SK-N-SH (cell line): ENCODE measurements at regions not wholly inside any gene's neighbourhood (a gene's known extent, or its start where the extent isn't known, plus 50 kb on each side); places are given as distances from the start of the nearest gene placed in this dataset.

ENCODE experiments used
- CTCF ChIA-PET: fragments of 300-600, 350-600 bp; formaldehyde crosslinking; extraction: SDS; loops from one replicate; lab custom pipeline; 2021; lab: Yijun Ruan, JAX
- POLR2A ChIA-PET: fragments of 350-600 bp; sonication (Branson Sonifier 250); formaldehyde crosslinking; extraction: SDS; loops from one replicate; lab custom pipeline; 2020; ENCODE audit warnings: antibody characterized with exemption, inconsistent platforms; lab: Yijun Ruan, JAX
- DNase-seq: peaks from one replicate; pipeline ENCODE4 v3.0.0; 2012
- H2AFZ ChIP-seq: fragments of 200-600 bp; sonication (generic); 2 replicates; pipeline ENCODE4 v1.8.1; 2016; ENCODE audit warnings: antibody characterized with exemption, mild to moderate bottlenecking, low read depth
- H3F3A ChIP-seq: fragments of 200-600 bp; sonication (generic); replicated peaks from 2 replicates; pipeline ENCODE3; 2016; ENCODE audit warnings: antibody characterized with exemption, mild to moderate bottlenecking; ENCODE audit not compliant: insufficient read depth
- H3K27ac ChIP-seq, 2 experiments: fragments of 200-500 bp in 1 of 2; fragments of 200-600 bp in 1 of 2; sonication (Bioruptor generic) in 1 of 2; sonication (generic), shearing (Covaris generic) in 1 of 2; 2 replicates each; pipeline versions ENCODE4 v1.5.1 to v1.6.1; 2014 to 2016; ENCODE audit warnings: low read depth in 2 of 2, inconsistent platforms in 1 of 2, low read length in 1 of 2, mild to moderate bottlenecking in 1 of 2, mixed read lengths in 1 of 2
- H3K27me3 ChIP-seq: fragments of 200-600 bp; sonication (generic), shearing (Covaris generic); 2 replicates; pipeline ENCODE4 v1.6.1; 2016; ENCODE audit warnings: mixed run types; ENCODE audit not compliant: insufficient read depth
- H3K36me3 ChIP-seq, 2 experiments: fragments of 200-500 bp in 1 of 2; fragments of 200-600 bp in 1 of 2; sonication (Bioruptor generic) in 1 of 2; sonication (generic) in 1 of 2; replicated peaks in 1 of 2; 2 replicates each; pipeline versions ENCODE3 to v1.5.1; 2014 to 2016; ENCODE audit warnings: low read length in 1 of 2, mild to moderate bottlenecking in 1 of 2; ENCODE audit not compliant: insufficient read depth in 2 of 2, control insufficient read depth in 1 of 2
- H3K4me1 ChIP-seq, 2 experiments: fragments of 200-500 bp in 1 of 2; fragments of 200-600 bp in 1 of 2; sonication (Bioruptor generic) in 1 of 2; sonication (generic), shearing (Covaris generic) in 1 of 2; 2 replicates each; pipeline versions ENCODE4 v1.5.1 to v1.6.1; 2014 to 2016; ENCODE audit warnings: low read depth in 1 of 2, low read length in 1 of 2, mixed run types in 1 of 2; ENCODE audit not compliant: insufficient read depth in 2 of 2, control insufficient read depth in 1 of 2
- H3K4me2 ChIP-seq: fragments of 200-600 bp; sonication (generic), shearing (Covaris generic); 2 replicates; pipeline ENCODE4 v1.6.1; 2017; ENCODE audit warnings: mixed run types
- H3K4me3 ChIP-seq, 2 experiments: fragments of 200-500 bp in 1 of 2; fragments of 200-600 bp in 1 of 2; sonication (Bioruptor generic) in 1 of 2; sonication (generic), shearing (Covaris generic) in 1 of 2; 2 replicates each; pipeline versions ENCODE4 v1.5.1 to v1.8.1; 2014 to 2016; ENCODE audit warnings: low read depth in 2 of 2, inconsistent platforms in 1 of 2, low read length in 1 of 2, mild to moderate bottlenecking in 1 of 2, mixed read lengths in 1 of 2, moderate library complexity in 1 of 2
- H3K79me2 ChIP-seq: fragments of 200-600 bp; sonication (generic); 2 replicates; pipeline ENCODE4 v1.8.1; 2017; ENCODE audit warnings: mild to moderate bottlenecking; ENCODE audit not compliant: insufficient read depth
- H3K9ac ChIP-seq: fragments of 200-600 bp; sonication (generic); 2 replicates; pipeline ENCODE4 v1.6.1; 2017; ENCODE audit warnings: mixed run types
- H3K9me2 ChIP-seq: fragments of 200-600 bp; sonication (generic); 2 replicates; pipeline ENCODE4 v1.6.1; 2017; ENCODE audit warnings: mixed run types
- H3K9me3 ChIP-seq: fragments of 200-600 bp; sonication (generic); 2 replicates; pipeline ENCODE4 v1.6.1; 2017; ENCODE audit warnings: mixed run types, mild to moderate bottlenecking, moderate library complexity
- H4K20me1 ChIP-seq: fragments of 200-600 bp; sonication (generic); 2 replicates; pipeline ENCODE4 v1.6.1; 2017; ENCODE audit warnings: mild to moderate bottlenecking, mixed run types; ENCODE audit not compliant: insufficient read depth
- EP300 ChIP-seq, 2 experiments: IDR thresholded peaks; 2 replicates each; pipeline versions ENCODE4 v1.4.0 to v1.6.1; 2012; ENCODE audit warnings: borderline replicate concordance in 1 of 2, low read depth in 1 of 2, low read length in 1 of 2
- EZH2phosphoT487 ChIP-seq: fragments of 200-600 bp; sonication (generic); IDR thresholded peaks from 2 replicates; pipeline ENCODE4 v1.6.1; 2017; ENCODE audit warnings: low read depth, mixed run types, mild to moderate bottlenecking, antibody characterized with exemption, moderate library complexity, borderline replicate concordance
- FOXJ3 ChIP-seq: sonication (generic); formaldehyde crosslinking; IDR thresholded peaks from 2 replicates; pipeline ENCODE4 v1.5.1; 2020; ENCODE audit warnings: mild to moderate bottlenecking, missing genetic modification reagents
- GABPA ChIP-seq: IDR thresholded peaks from 2 replicates; pipeline ENCODE4 v1.4.0; 2012; ENCODE audit warnings: low read depth, mild to moderate bottlenecking
- JUND ChIP-seq: IDR thresholded peaks from 2 replicates; pipeline ENCODE4 v1.4.0; 2012
- MEF2A ChIP-seq: IDR thresholded peaks from 2 replicates; pipeline ENCODE4 v1.4.0; 2012; ENCODE audit warnings: low read depth, borderline replicate concordance
- MXI1 ChIP-seq: IDR thresholded peaks from 2 replicates; pipeline ENCODE4 v1.6.1; 2012; ENCODE audit warnings: mild to moderate bottlenecking, low read depth, low read length, improper control_type of control experiment
- NFIC ChIP-seq: IDR thresholded peaks from 2 replicates; pipeline ENCODE4 v1.4.0; 2012; ENCODE audit warnings: borderline replicate concordance
- RAD21 ChIP-seq: IDR thresholded peaks from 2 replicates; pipeline ENCODE4 v1.6.1; 2012; ENCODE audit warnings: mild to moderate bottlenecking, low read length
- RFX5 ChIP-seq: IDR thresholded peaks from 2 replicates; pipeline ENCODE4 v1.6.1; 2012; ENCODE audit warnings: mild to moderate bottlenecking, improper control_type of control experiment, low read length
- RXRA ChIP-seq: IDR thresholded peaks from 2 replicates; pipeline ENCODE4 v1.4.0; 2012; ENCODE audit warnings: low read depth, mild to moderate bottlenecking, borderline replicate concordance
- SIN3A ChIP-seq: IDR thresholded peaks from 2 replicates; pipeline ENCODE4 v1.6.1; 2012; ENCODE audit warnings: low read depth, mild to moderate bottlenecking, low read length, moderate library complexity, borderline replicate concordance
- SMC3 ChIP-seq: IDR thresholded peaks from 2 replicates; pipeline ENCODE4 v1.6.1; 2012; ENCODE audit warnings: low read depth, low read length, improper control_type of control experiment
- TAF1 ChIP-seq: IDR thresholded peaks from 2 replicates; pipeline ENCODE4 v1.6.1; 2012; ENCODE audit warnings: low read depth, mild to moderate bottlenecking, low read length, moderate library complexity, borderline replicate concordance
- YY1 ChIP-seq: IDR thresholded peaks from 2 replicates; pipeline ENCODE4 v1.4.0; 2012; ENCODE audit warnings: low read depth, mild to moderate bottlenecking
- WGBS: methylation state at CpG from one replicate; pipeline ENCODE4 v1.1.6; 2017; ENCODE audit warnings: low lambda C conversion rate; 5-methylcytosine and 5-hydroxymethylcytosine counted together
- TF ChIP-seq, protein P1 (sequence below): fragments of 200-600 bp; sonication (generic); IDR thresholded peaks from 2 replicates; pipeline ENCODE4 v1.6.1; 2017; ENCODE audit warnings: antibody characterized with exemption, mild to moderate bottlenecking, moderate library complexity
- TF ChIP-seq, protein P2 (sequence below): IDR thresholded peaks from 2 replicates; pipeline ENCODE4 v1.4.0; 2012; ENCODE audit warnings: low read depth, borderline replicate concordance
- TF ChIP-seq, protein P3 (sequence below): fragments of 150-350 bp; IDR thresholded peaks from 2 replicates; pipeline ENCODE4 v1.6.1; 2016; ENCODE audit warnings: mild to moderate bottlenecking, low read depth, low read length
- TF ChIP-seq, protein P4 (sequence below): IDR thresholded peaks from 2 replicates; pipeline ENCODE4 v1.6.1; 2012; ENCODE audit warnings: mild to moderate bottlenecking, low read depth, low read length, moderate library complexity
- TF ChIP-seq, protein P5 (sequence below): fragments of 150-350 bp; IDR thresholded peaks from 2 replicates; pipeline ENCODE4 v1.6.1; 2017; ENCODE audit warnings: antibody characterized with exemption, low read length, low read depth, borderline replicate concordance

DNA sequence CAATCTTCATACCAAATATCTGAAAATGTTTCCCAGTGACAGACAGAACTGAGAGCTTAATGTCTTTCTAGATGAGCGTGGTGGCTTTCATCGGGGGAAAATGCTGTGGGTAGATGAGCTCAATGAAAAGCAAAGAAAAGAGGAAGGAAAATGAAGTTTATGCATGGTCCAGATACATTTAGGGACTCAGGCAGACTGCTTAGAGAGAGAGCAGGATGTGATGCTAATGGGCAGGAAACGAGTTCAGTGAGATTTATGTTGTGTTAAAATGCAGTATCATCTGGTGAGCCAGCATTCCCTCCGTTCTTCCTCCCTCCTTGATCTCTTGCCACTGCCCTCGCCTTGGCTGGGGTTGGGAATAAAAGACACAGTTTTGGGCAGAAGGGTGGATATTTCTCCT, 229.2 kb downstream of the GBA3 start:
- H3K4me2 ChIP-seq = no peak overlapping the region
- ChIA-PET POLR2A (no interaction called here), CTCF (interaction anchor here (0.9 kb wide), 1 partner anchor 24 kb away, joined by 3 read pairs; no protein-coding TSS in a partner anchor)
- no peaks in the 10 kb centered on the region for H4K20me1 ChIP-seq
- no peak for DNase-seq
- H3K9me2 ChIP-seq = no peaks in the 10 kb centered on the region
- H3K4me1 ChIP-seq = no peaks in the 10 kb centered on the region
- no peaks in the 10 kb centered on the region for H3K27me3 ChIP-seq
- no peak for TF ChIP-seq SIN3A
- TF ChIP-seq, protein P1, sequence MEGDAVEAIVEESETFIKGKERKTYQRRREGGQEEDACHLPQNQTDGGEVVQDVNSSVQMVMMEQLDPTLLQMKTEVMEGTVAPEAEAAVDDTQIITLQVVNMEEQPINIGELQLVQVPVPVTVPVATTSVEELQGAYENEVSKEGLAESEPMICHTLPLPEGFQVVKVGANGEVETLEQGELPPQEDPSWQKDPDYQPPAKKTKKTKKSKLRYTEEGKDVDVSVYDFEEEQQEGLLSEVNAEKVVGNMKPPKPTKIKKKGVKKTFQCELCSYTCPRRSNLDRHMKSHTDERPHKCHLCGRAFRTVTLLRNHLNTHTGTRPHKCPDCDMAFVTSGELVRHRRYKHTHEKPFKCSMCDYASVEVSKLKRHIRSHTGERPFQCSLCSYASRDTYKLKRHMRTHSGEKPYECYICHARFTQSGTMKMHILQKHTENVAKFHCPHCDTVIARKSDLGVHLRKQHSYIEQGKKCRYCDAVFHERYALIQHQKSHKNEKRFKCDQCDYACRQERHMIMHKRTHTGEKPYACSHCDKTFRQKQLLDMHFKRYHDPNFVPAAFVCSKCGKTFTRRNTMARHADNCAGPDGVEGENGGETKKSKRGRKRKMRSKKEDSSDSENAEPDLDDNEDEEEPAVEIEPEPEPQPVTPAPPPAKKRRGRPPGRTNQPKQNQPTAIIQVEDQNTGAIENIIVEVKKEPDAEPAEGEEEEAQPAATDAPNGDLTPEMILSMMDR = no peak
- TF ChIP-seq SMC3 = no peak
- TF ChIP-seq EZH2phosphoT487 = no peak
- no peak for TF ChIP-seq RXRA
- TF ChIP-seq NFIC = no peak
- TF ChIP-seq FOXJ3 (CRISPR knock-in tag) = no peak
- TF ChIP-seq, protein P2, sequence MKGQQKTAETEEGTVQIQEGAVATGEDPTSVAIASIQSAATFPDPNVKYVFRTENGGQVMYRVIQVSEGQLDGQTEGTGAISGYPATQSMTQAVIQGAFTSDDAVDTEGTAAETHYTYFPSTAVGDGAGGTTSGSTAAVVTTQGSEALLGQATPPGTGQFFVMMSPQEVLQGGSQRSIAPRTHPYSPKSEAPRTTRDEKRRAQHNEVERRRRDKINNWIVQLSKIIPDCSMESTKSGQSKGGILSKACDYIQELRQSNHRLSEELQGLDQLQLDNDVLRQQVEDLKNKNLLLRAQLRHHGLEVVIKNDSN = no peak
- no peak for TF ChIP-seq MEF2A
- TF ChIP-seq, protein P3, sequence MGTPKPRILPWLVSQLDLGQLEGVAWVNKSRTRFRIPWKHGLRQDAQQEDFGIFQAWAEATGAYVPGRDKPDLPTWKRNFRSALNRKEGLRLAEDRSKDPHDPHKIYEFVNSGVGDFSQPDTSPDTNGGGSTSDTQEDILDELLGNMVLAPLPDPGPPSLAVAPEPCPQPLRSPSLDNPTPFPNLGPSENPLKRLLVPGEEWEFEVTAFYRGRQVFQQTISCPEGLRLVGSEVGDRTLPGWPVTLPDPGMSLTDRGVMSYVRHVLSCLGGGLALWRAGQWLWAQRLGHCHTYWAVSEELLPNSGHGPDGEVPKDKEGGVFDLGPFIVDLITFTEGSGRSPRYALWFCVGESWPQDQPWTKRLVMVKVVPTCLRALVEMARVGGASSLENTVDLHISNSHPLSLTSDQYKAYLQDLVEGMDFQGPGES = no peak
- TF ChIP-seq RAD21 = no peak
- TF ChIP-seq TAF1 = no peak
- TF ChIP-seq JUND = no peak
- no peak overlapping the region for H2AFZ ChIP-seq
- H3F3A ChIP-seq = no peaks in the 10 kb centered on the region
- 2% methylated on average over 5 of the region's 5 CpGs for WGBS
- no peaks in the 10 kb centered on the region for H3K79me2 ChIP-seq
- no peaks in the 10 kb centered on the region for H3K9me3 ChIP-seq
- no peak overlapping the region for H3K4me3 ChIP-seq
- H3K36me3 ChIP-seq = no peaks in the 10 kb centered on the region
- H3K27ac ChIP-seq = no peak overlapping the region
- no peak overlapping the region for H3K9ac ChIP-seq

DNA sequence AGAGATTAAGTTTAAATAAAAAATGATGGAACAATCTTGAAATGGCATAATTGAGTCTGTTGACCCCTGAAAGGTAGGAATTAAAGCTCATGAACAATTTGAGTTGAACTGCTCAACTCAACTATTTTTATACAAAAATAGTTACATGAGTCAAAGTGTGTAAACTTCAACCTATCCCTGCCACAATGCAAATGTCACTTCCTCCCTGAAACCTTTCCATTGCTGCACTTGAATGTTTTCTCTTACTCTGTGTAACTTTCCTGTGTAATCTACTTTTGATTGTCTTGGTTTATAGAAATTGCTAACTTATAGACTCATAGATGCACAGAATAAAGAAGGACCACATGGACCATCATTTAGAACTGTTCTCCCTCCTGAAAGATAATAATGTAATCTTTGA, 218.5 kb downstream of the GBA3 start:
- H3K9me2 ChIP-seq = no peaks in the 10 kb centered on the region
- H3K27ac ChIP-seq = no peak overlapping the region
- no peaks in the 10 kb centered on the region for H3K79me2 ChIP-seq
- H3K4me3 ChIP-seq = no peak overlapping the region
- no peaks in the 10 kb centered on the region for H4K20me1 ChIP-seq
- no peaks in the 10 kb centered on the region for H3K27me3 ChIP-seq
- H3K9ac ChIP-seq = no peak overlapping the region
- H3K4me2 ChIP-seq = no peak overlapping the region
- ChIA-PET CTCF (interaction anchor here (1.3 kb wide), 1 partner anchor 14 kb away, joined by 4 read pairs; no protein-coding TSS in a partner anchor), POLR2A (no interaction called here)
- H2AFZ ChIP-seq = no peak overlapping the region
- H3K9me3 ChIP-seq = no peaks in the 10 kb centered on the region
- no peaks in the 10 kb centered on the region for H3K4me1 ChIP-seq
- no peak for DNase-seq
- H3F3A ChIP-seq = no peaks in the 10 kb centered on the region
- no peaks in the 10 kb centered on the region for H3K36me3 ChIP-seq
- TF ChIP-seq GABPA (no peak), MXI1 (no peak), RFX5 (no peak), YY1 (no peak), SIN3A (no peak), EP300 (IDR thresholded peaks at IDR 0.05; ENCODE audit: borderline replicate concordance in 1 of 2, low read depth in 1 of 2, low read length in 1 of 2) (no peak)
- TF ChIP-seq, protein P4, sequence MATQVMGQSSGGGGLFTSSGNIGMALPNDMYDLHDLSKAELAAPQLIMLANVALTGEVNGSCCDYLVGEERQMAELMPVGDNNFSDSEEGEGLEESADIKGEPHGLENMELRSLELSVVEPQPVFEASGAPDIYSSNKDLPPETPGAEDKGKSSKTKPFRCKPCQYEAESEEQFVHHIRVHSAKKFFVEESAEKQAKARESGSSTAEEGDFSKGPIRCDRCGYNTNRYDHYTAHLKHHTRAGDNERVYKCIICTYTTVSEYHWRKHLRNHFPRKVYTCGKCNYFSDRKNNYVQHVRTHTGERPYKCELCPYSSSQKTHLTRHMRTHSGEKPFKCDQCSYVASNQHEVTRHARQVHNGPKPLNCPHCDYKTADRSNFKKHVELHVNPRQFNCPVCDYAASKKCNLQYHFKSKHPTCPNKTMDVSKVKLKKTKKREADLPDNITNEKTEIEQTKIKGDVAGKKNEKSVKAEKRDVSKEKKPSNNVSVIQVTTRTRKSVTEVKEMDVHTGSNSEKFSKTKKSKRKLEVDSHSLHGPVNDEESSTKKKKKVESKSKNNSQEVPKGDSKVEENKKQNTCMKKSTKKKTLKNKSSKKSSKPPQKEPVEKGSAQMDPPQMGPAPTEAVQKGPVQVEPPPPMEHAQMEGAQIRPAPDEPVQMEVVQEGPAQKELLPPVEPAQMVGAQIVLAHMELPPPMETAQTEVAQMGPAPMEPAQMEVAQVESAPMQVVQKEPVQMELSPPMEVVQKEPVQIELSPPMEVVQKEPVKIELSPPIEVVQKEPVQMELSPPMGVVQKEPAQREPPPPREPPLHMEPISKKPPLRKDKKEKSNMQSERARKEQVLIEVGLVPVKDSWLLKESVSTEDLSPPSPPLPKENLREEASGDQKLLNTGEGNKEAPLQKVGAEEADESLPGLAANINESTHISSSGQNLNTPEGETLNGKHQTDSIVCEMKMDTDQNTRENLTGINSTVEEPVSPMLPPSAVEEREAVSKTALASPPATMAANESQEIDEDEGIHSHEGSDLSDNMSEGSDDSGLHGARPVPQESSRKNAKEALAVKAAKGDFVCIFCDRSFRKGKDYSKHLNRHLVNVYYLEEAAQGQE = no peak
- TF ChIP-seq, protein P3 = no peak
- TF ChIP-seq, protein P5, sequence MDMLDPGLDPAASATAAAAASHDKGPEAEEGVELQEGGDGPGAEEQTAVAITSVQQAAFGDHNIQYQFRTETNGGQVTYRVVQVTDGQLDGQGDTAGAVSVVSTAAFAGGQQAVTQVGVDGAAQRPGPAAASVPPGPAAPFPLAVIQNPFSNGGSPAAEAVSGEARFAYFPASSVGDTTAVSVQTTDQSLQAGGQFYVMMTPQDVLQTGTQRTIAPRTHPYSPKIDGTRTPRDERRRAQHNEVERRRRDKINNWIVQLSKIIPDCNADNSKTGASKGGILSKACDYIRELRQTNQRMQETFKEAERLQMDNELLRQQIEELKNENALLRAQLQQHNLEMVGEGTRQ = no peak
